Hepatocyte (in vitro differentiated cells): ENCODE measurements at regions not wholly inside any gene's neighbourhood (a gene's known extent, or its start where the extent isn't known, plus 50 kb on each side); places are given as distances from the start of the nearest gene placed in this dataset.

Experiments used
- DNase-seq: peaks from one replicate; pipeline ENCODE4 v3.0.0-alpha.2; 2016; ENCODE audit warnings: low spot score
- H2AFZ ChIP-seq: fragments of 200-600 bp; sonication (generic); 2 replicates; pipeline ENCODE4 v1.6.0; 2016; ENCODE audit warnings: antibody characterized with exemption, mild to moderate bottlenecking
- H3K27ac ChIP-seq: fragments of 200-600 bp; sonication (generic); 2 replicates; pipeline ENCODE4 v1.5.1; 2016; ENCODE audit warnings: mild to moderate bottlenecking
- H3K27me3 ChIP-seq: fragments of 200-600 bp; sonication (generic); 2 replicates; pipeline ENCODE4 v1.6.1; 2016
- H3K36me3 ChIP-seq: fragments of 200-600 bp; sonication (generic); replicated peaks from 2 replicates; pipeline ENCODE4 v1.5.1; 2016; ENCODE audit warnings: low read depth; ENCODE audit not compliant: insufficient read depth
- H3K4me1 ChIP-seq: fragments of 200-600 bp; sonication (generic); 2 replicates; pipeline ENCODE4 v1.5.1; 2016; ENCODE audit warnings: mild to moderate bottlenecking, moderate library complexity; ENCODE audit not compliant: insufficient read depth
- H3K4me2 ChIP-seq: fragments of 200-600 bp; sonication (generic); 2 replicates; pipeline ENCODE4 v1.6.0; 2016
- H3K4me3 ChIP-seq: fragments of 200-600 bp; sonication (generic); 2 replicates; pipeline ENCODE4 v1.5.1; 2016; ENCODE audit warnings: mild to moderate bottlenecking
- H3K79me2 ChIP-seq: fragments of 200-600 bp; sonication (generic); 2 replicates; pipeline ENCODE4 v1.6.0; 2017; ENCODE audit warnings: mild to moderate bottlenecking
- H3K9me2 ChIP-seq: fragments of 200-600 bp; sonication (generic); replicated peaks from 2 replicates; pipeline ENCODE4 v1.6.0; 2017; ENCODE audit warnings: mild to moderate bottlenecking; ENCODE audit not compliant: insufficient read depth
- H3K9me3 ChIP-seq: fragments of 200-600 bp; sonication (generic); 2 replicates; pipeline ENCODE4 v1.5.1; 2016; ENCODE audit warnings: low read depth, mild to moderate bottlenecking
- H4K20me1 ChIP-seq: fragments of 200-600 bp; sonication (generic); 2 replicates; pipeline ENCODE4 v1.6.0; 2016; ENCODE audit warnings: mild to moderate bottlenecking; ENCODE audit not compliant: insufficient read depth, poor library complexity, severe bottlenecking
- CTCF ChIP-seq: fragments of 200-600 bp; sonication (generic); IDR thresholded peaks from 2 replicates; pipeline ENCODE4 v1.5.1; 2016; ENCODE audit warnings: antibody characterized with exemption, mild to moderate bottlenecking; ENCODE audit not compliant: poor library complexity
- EZH2 ChIP-seq: fragments of 200-600 bp; sonication (generic); IDR thresholded peaks from 2 replicates; pipeline ENCODE4 v1.6.1; 2016; ENCODE audit warnings: antibody characterized with exemption, mild to moderate bottlenecking, borderline replicate concordance
- EZH2phosphoT487 ChIP-seq: fragments of 200-600 bp; sonication (generic); IDR thresholded peaks from one replicate; pipeline ENCODE4 v1.6.1; 2018; ENCODE audit warnings: antibody characterized with exemption, mild to moderate bottlenecking, low read depth, moderate library complexity; ENCODE audit not compliant: unreplicated experiment, severe bottlenecking
- WGBS: methylation state at CpG from one replicate; pipeline ENCODE4 v1.1.6; 2016; ENCODE audit warnings: low lambda C conversion rate; ENCODE audit errors: missing lambda C conversion rate; 5-methylcytosine and 5-hydroxymethylcytosine counted together

- H3K4me1 ChIP-seq: no peaks in the 10 kb centered on the region
- WGBS: 71% methylated on average over 6 of the region's 6 CpGs
Observed at GRCh38 chr4:11342401-11342800, 86.3 kb downstream of the HS3ST1 start.

DNA sequence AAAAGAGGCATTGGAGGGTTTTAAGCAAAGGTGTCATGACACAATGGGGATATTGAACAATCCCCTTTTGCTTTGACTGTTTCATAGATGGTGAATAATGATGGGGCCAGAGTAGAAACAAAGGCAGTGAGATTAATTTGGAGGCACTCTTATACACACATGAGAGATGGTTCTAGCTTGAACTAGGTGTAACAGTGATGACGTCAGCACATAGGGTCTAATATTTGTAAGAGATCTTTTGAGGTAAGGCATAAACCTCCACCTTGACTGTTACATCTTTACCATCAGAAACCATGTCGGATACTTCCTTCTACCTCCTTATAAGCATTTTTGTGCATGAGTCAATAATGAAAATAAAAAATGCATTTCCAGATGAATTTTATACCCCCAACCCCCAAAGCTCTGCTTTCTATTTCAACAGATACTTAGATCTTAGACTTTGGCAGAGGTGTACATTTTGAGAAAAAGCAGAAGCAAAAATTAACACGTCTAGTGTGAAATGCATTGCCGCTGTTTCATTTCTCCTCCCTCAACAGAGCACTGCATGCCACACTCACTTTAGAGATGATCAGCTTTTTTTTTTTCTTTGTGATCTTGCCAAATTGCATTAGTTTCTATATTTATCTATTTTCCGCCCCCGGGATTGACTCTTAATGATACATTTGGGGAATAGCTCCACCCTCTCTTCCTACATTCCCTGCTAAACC, 87.2 kb downstream of the HS3ST1 start:
- Histone ChIP-seq H4K20me1 (no peaks in the 10 kb centered on the region), H3K27ac (no peak overlapping the region), H3K9me3 (no peaks in the 10 kb centered on the region), H3K4me3 (no peak overlapping the region), H2AFZ (no peak overlapping the region), H3K79me2 (no peaks in the 10 kb centered on the region), H3K36me3 (no peaks in the 10 kb centered on the region), H3K4me2 (no peak overlapping the region), H3K4me1 (no peaks in the 10 kb centered on the region), H3K9me2 (no peaks in the 10 kb centered on the region), H3K27me3 (no peaks in the 10 kb centered on the region)
- no peak for DNase-seq
- TF ChIP-seq EZH2 (no peak), EZH2phosphoT487 (no peak), CTCF (no peak)
- WGBS: 88% methylated on average over 6 of the region's 6 CpGs

More at GRCh38 chr4:11342401-11342800, 86.3 kb downstream of the HS3ST1 start:
- no peak overlapping the region for H3K27ac ChIP-seq
- no peaks in the 10 kb centered on the region for H3K36me3 ChIP-seq
- no peak overlapping the region for H3K4me3 ChIP-seq
- H3K27me3 ChIP-seq: no peaks in the 10 kb centered on the region
- H2AFZ ChIP-seq: no peak overlapping the region
- DNase-seq: no peak
- no peak overlapping the region for H3K4me2 ChIP-seq
- no peaks in the 10 kb centered on the region for H3K9me2 ChIP-seq
- TF ChIP-seq EZH2 (no peak), CTCF (no peak), EZH2phosphoT487 (no peak)
- H3K79me2 ChIP-seq: no peaks in the 10 kb centered on the region
- H3K9me3 ChIP-seq: no peaks in the 10 kb centered on the region
- no peaks in the 10 kb centered on the region for H4K20me1 ChIP-seq

GRCh38 chr4:11338956-11339782, 89.5 kb downstream of the HS3ST1 start:
- Histone ChIP-seq H2AFZ (no peak overlapping the region), H3K9me2 (no peaks in the 10 kb centered on the region), H3K4me2 (no peak overlapping the region), H3K27ac (no peak overlapping the region), H3K4me3 (no peak overlapping the region), H3K79me2 (no peaks in the 10 kb centered on the region), H3K27me3 (no peaks in the 10 kb centered on the region), H3K4me1 (peaks cover 4% of the 10 kb centered on the region), H3K9me3 (no peaks in the 10 kb centered on the region), H3K36me3 (no peaks in the 10 kb centered on the region), H4K20me1 (no peaks in the 10 kb centered on the region)
- 97% methylated on average over 5 of the region's 5 CpGs for WGBS
- no peak for DNase-seq
- TF ChIP-seq EZH2 (no peak), CTCF (no peak)
